CD14-positive monocyte (primary cell): ENCODE measurements at regions not wholly inside any gene's neighbourhood (a gene's known extent, or its start where the extent isn't known, plus 50 kb on each side); places are given as distances from the start of the nearest gene placed in this dataset.

Experiments
- DNase-seq, 3 donors: peaks; one replicate each; pipeline ENCODE4 v3.0.0-alpha.2; 2011 to 2022
- H2AFZ ChIP-seq: 2 replicates; pipeline ENCODE4 v1.6.0; 2012; ENCODE audit warnings: mild to moderate bottlenecking, low read depth, low read length, inconsistent platforms; ENCODE audit not compliant: insufficient read depth, poor library complexity, severe bottlenecking
- H3K27ac ChIP-seq, 2 donors: 1 replicate in 1 of 2; 2 replicates in 1 of 2; pipeline ENCODE4 v1.5.1; 2012 to 2013; ENCODE audit warnings: low read length in 2 of 2, control low read depth in 1 of 2, inconsistent platforms in 1 of 2, low read depth in 1 of 2, mild to moderate bottlenecking in 1 of 2
- H3K27me3 ChIP-seq, 2 donors: one replicate each; pipeline versions ENCODE4 v1.6.0 to v1.6.1; 2011 to 2013; ENCODE audit warnings: low read length in 2 of 2; ENCODE audit not compliant: control insufficient read depth in 2 of 2, insufficient read depth in 2 of 2
- H3K36me3 ChIP-seq, 2 donors: replicated peaks in 1 of 2; 1 replicate in 1 of 2; 2 replicates in 1 of 2; pipeline versions ENCODE4 v1.5.1 to v1.6.1; 2012 to 2013; ENCODE audit warnings: low read length in 2 of 2, control low read depth in 1 of 2, inconsistent platforms in 1 of 2, mild to moderate bottlenecking in 1 of 2; ENCODE audit not compliant: insufficient read depth in 2 of 2, control insufficient read depth in 1 of 2
- H3K4me1 ChIP-seq, 2 donors: 1 replicate in 1 of 2; 2 replicates in 1 of 2; pipeline versions ENCODE4 v1.5.1 to v1.6.1; 2012 to 2013; ENCODE audit warnings: low read length in 2 of 2, control low read depth in 1 of 2, inconsistent platforms in 1 of 2, mild to moderate bottlenecking in 1 of 2, moderate library complexity in 1 of 2; ENCODE audit not compliant: insufficient read depth in 2 of 2, control insufficient read depth in 1 of 2
- H3K4me2 ChIP-seq: replicated peaks from 2 replicates; pipeline ENCODE3; 2012; ENCODE audit warnings: low read length, moderate library complexity, mild to moderate bottlenecking; ENCODE audit not compliant: poor library complexity, severe bottlenecking; ENCODE audit errors: extremely low read depth
- H3K4me3 ChIP-seq, 3 experiments: fragments of 200-600 bp in 1 of 3; sonication (generic) in 1 of 3; replicated peaks in 1 of 3; 1 replicate in 2 of 3; 2 replicates in 1 of 3; pipeline ENCODE4 v1.5.1; 2011 to 2013; ENCODE audit warnings: low read length in 3 of 3, mild to moderate bottlenecking in 3 of 3, control low read depth in 2 of 3, low read depth in 2 of 3, inconsistent platforms in 1 of 3, moderate library complexity in 1 of 3
- H3K79me2 ChIP-seq: 2 replicates; pipeline ENCODE4 v1.6.0; 2012; ENCODE audit warnings: mild to moderate bottlenecking, control low read depth, inconsistent platforms, low read length, moderate library complexity; ENCODE audit not compliant: insufficient read depth
- H3K9ac ChIP-seq: 2 replicates; pipeline ENCODE4 v1.6.0; 2017; ENCODE audit warnings: low read length, mild to moderate bottlenecking; ENCODE audit not compliant: insufficient read depth, poor library complexity, severe bottlenecking
- H3K9me3 ChIP-seq, 2 donors: replicated peaks in 1 of 2; 1 replicate in 1 of 2; 2 replicates in 1 of 2; pipeline versions ENCODE4 v1.5.1 to v1.6.1; 2012 to 2013; ENCODE audit warnings: low read length in 2 of 2, control low read depth in 1 of 2; ENCODE audit not compliant: control insufficient read depth in 1 of 2, insufficient read depth in 1 of 2
- H4K20me1 ChIP-seq: 2 replicates; pipeline ENCODE4 v1.6.0; 2012; ENCODE audit warnings: mild to moderate bottlenecking, low read length, control low read depth, moderate library complexity; ENCODE audit not compliant: insufficient read depth
- H3K27ac Mint-ChIP-seq, 7 donors: one replicate each; pipeline ENCODE4 v1.8.0; 2020; ENCODE audit warnings: mild to moderate bottlenecking in 7 of 7, mixed read lengths in 7 of 7, moderate library complexity in 6 of 7, inconsistent platforms in 2 of 7
- H3K27me3 Mint-ChIP-seq, 3 donors: one replicate each; pipeline ENCODE4 v1.8.0; 2021 to 2022; ENCODE audit warnings: low read depth in 3 of 3, mild to moderate bottlenecking in 3 of 3, mixed read lengths in 3 of 3, moderate library complexity in 3 of 3, inconsistent platforms in 1 of 3
- H3K36me3 Mint-ChIP-seq, 2 donors: one replicate each; pipeline ENCODE4 v1.8.0; 2020; ENCODE audit warnings: mixed read lengths in 2 of 2, inconsistent platforms in 1 of 2, mild to moderate bottlenecking in 1 of 2
- H3K4me1 Mint-ChIP-seq: one replicate; pipeline ENCODE4 v1.8.0; 2020; ENCODE audit warnings: mild to moderate bottlenecking, mixed read lengths
- H3K4me3 Mint-ChIP-seq, 2 donors: one replicate each; pipeline ENCODE4 v1.8.0; 2020; ENCODE audit warnings: mild to moderate bottlenecking in 2 of 2, mixed read lengths in 2 of 2, moderate library complexity in 1 of 2
- H3K9me3 Mint-ChIP-seq, 7 donors: one replicate each; pipeline ENCODE4 v1.8.0; 2020 to 2022; ENCODE audit warnings: mixed read lengths in 7 of 7, mild to moderate bottlenecking in 6 of 7, moderate library complexity in 6 of 7, inconsistent platforms in 2 of 7
- CTCF ChIP-seq: fragments of 200-600 bp; IDR thresholded peaks from one replicate; pipeline ENCODE4 v1.8.0; 2022; ENCODE audit warnings: antibody characterized with exemption, mild to moderate bottlenecking
- WGBS: methylation state at CpG from one replicate; pipeline ENCODE4 v1.1.5; 2013; ENCODE audit warnings: missing lambda C conversion rate; ENCODE audit not compliant: insufficient coverage; 5-methylcytosine and 5-hydroxymethylcytosine counted together
- intact Hi-C, 2 donors: fragments of 100-400 bp; cut with micrococcal nuclease; formaldehyde crosslinking; loops; one replicate each; pipeline versions ENCODE4 v1.15.0 to v1.15.1; 2023

- Histone ChIP-seq H4K20me1 (no peaks in the 10 kb centered on the region), H3K4me3 (no peak overlapping the region), H3K27ac (no peak overlapping the region), H3K9ac (no peak overlapping the region), H3K79me2 (no peaks in the 10 kb centered on the region), H3K36me3 (no peaks in the 10 kb centered on the region), H3K27me3 (no peaks in the 10 kb centered on the region), H3K9me3 (no peaks in the 10 kb centered on the region), H3K4me1 (no peaks in the 10 kb centered on the region), H2AFZ (no peak overlapping the region), H3K4me2 (no peak overlapping the region)
- TF ChIP-seq CTCF, result no peak
- H3K9me3 Mint-ChIP-seq, result no peaks in the 10 kb centered on the region
- intact Hi-C loops, result no loop called here
- no peak overlapping the region for H3K27ac Mint-ChIP-seq
- H3K36me3 Mint-ChIP-seq, result no peaks in the 10 kb centered on the region
- no peak overlapping the region for H3K4me3 Mint-ChIP-seq
- no peaks in the 10 kb centered on the region for H3K4me1 Mint-ChIP-seq
- peaks cover 3 to 7% (median 4%) of the 10 kb centered on the region in 3 donors for H3K27me3 Mint-ChIP-seq
- DNase-seq, result no peak
- WGBS, result 97% methylated on average over 5 of the region's 12 CpGs
Measured at GRCh38 chr20:57830515-57830895, 120.7 kb upstream of the PMEPA1 start.

- Mint-ChIP-seq H3K36me3 (no peaks in the 10 kb centered on the region), H3K4me3 (no peak overlapping the region), H3K4me1 (no peaks in the 10 kb centered on the region), H3K27ac (no peak overlapping the region), H3K27me3 (peaks cover 3 to 7% (median 4%) of the 10 kb centered on the region in 3 donors), H3K9me3 (no peaks in the 10 kb centered on the region)
- DNase-seq, result no peak
- TF ChIP-seq CTCF, result no peak
- no peak overlapping the region for H2AFZ ChIP-seq
- no peak overlapping the region for H3K27ac ChIP-seq
- H3K27me3 ChIP-seq, result no peaks in the 10 kb centered on the region
- no peaks in the 10 kb centered on the region for H3K4me1 ChIP-seq
- intact Hi-C loops, result no loop called here
- 90% methylated on average over 9 of the region's 9 CpGs for WGBS
- no peak overlapping the region for H3K4me3 ChIP-seq
- no peak overlapping the region for H3K4me2 ChIP-seq
- H4K20me1 ChIP-seq, result no peaks in the 10 kb centered on the region
- H3K9ac ChIP-seq, result no peak overlapping the region
- H3K9me3 ChIP-seq, result no peaks in the 10 kb centered on the region
- H3K36me3 ChIP-seq, result no peaks in the 10 kb centered on the region
- no peaks in the 10 kb centered on the region for H3K79me2 ChIP-seq
Measured at GRCh38 chr20:57829805-57830514, 120.1 kb upstream of the PMEPA1 start.
